ENCODE measurements at regions not wholly inside any gene's neighbourhood (a gene's known extent, or its start where the extent isn't known, plus 50 kb on each side); places are given as distances from the start of the nearest gene placed in this dataset.
"Not testable (repeated sequence)": the region's sequence is repeated elsewhere in the genome, so short reads cannot be mapped to it uniquely, and the experiment has no call there.

DNA sequence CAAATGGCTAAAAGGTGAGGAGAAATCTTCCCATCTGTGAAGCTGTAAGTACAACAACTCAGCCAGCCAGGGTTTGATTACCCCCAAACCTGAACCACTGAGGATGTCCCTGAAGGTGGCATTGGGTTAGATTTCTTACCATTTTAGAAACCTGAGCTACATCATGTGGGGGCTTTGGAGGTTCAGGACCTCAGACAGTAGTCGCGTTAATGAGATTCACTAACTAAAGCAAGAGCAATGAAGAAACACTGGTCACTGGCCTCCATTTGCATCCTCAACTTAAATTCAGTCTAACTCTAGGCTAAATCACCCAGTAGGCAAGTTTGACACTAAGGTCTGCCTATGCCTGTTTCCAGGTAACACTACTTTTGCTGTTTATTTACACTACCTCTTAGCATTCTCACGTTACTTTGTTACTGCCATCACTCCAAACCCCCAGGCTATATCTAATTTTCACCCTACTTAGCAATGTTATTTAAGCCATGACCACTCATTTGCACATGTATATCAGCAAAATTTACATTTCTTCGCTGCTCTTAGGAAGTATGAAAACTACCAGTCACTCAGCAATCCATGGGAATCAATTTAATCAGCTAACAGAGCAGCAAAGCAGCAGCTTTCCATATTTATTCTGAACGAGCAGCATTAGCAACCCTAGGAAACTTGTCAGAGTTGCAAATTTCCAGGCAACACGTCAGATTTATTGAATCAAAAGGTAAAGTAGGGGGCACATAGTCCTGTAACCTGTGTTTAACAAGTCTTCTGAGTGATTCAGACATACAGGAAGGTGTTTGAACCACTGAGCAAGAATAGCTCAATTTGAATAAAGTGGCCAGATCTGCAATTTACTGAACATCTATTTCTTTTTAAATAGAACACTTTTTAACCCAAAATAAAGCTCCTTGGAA is 788.4 kb upstream of the SORCS1 start:
- DNase-seq: no peak

DNA sequence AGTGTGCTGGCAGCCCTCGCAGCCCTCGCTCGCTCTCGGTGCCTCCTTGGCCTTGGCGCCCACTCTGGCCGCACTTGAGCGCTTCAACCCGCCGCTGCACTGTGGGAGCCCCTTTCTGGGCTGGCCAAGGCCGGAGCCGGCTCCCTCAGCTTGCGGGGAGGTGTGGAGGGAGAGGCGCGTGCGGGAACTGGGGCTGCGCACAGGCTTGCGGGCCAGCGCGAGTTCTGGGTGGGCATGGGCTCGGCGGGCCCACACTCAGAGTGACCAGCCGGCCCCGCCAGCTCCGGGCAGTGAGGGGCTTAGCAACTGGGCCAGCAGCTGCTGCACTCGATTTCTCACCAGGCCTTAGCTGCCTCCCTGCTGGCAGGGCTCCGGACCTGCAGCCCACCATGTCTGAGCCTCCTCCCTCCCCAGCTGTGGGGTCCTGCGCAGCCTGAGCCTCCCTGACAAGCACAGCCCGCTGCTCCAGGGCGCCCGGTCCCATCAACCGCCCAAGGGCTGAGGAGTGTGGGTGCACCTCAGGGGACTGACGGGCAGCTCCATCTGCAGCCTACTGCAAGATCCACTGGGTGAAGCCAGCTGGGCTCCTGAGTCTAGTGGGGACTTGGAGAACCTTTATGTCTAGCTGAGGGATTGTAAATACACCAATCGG is 786.0 kb upstream of the SORCS1 start:
- DNase-seq: not testable (repeated sequence)

DNA sequence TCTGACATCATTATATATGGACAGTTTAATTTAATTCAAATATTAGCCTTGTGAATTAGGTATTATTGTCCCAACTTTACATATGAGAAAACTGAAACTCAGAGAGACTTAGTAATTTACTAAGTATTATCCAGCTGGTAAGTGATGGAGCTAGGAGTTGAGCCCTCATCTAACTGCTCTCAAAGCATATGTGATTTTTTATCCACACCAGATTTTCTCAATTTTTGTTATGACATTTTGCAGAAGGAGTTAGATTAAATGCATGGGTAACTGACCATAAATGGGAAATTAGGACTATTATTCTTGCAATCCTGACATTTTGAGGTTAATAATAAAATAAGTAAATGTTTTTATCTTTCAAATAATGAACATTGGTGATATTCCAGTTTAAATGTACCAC is 778.3 kb upstream of the SORCS1 start:
- DNase-seq: no peak

DNA sequence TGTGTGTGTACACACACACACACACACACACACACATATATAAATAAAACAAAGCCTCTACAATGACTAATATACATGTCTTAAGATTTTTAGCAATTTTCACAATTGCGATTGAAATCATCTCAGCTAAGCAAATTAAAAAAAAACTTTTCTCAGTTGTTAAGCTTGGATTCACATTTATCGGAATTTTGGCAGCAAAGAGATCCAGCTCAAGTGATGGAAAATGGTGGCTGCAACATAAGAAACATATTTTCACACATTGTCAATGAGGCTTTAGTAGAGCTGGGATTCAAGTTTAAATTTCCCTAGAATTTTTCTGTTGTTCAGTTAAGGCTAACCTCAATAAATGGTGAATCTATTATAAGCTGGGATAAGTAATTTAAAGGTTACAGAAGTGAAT is 768.6 kb upstream of the SORCS1 start:
- no peak for DNase-seq

DNA sequence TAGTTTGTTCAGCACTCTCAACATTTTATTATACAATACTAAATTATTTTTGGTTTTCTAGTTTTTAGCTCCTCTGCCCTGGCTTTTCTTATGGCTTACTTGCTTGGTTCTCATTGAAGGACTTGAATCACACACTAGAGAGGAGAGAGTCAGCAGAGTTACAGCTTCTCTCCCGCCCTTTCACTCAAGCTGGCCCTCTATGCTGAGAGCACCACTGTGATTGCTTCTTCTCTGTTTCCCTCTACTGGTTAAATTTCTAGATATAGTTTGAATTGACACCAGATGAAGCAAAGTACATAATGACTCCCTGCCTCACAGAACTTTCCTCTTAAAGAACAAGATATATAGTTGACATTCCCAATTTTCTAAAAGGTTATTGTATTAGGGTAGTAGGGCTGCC is 767.3 kb upstream of the SORCS1 start:
- no peak for DNase-seq

DNA sequence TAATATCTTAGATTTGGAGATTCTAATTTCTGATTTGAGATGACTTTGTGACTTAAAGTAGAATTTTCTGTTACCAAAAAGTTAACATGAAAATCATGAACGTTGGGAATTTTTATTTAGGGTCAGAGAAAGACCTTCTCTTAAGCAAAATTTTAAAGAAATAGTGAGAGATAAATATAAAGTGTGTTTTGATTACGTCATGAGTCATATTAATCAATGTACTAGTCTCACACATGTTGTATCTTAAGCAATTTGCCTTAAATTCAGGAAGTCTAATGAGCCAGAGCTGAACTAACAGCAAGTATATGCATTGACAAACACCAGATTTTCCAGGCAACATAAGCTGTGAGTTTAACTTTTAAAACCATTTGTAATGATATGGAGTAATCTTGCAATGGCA is 765.5 kb upstream of the SORCS1 start:
- no peak for DNase-seq

DNA sequence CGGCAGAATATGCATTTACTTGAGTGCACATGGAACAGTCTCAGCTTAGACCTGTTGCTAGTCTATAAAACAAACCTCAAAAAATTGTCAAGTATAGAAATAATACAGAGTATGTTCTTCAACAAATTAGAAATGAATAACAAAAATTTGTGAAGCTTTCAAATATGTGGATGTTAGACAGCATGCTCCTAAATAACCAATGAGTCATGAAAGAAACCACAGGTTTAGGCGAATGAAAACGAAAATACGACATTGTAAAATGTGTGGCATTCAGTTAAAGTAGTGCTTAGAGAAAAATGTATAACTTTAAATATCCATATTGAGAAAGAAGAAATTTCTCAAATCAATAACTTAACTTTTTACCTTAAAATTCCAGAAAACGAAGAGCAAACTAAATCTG is 760.0 kb upstream of the SORCS1 start:
- DNase-seq: no peak

DNA sequence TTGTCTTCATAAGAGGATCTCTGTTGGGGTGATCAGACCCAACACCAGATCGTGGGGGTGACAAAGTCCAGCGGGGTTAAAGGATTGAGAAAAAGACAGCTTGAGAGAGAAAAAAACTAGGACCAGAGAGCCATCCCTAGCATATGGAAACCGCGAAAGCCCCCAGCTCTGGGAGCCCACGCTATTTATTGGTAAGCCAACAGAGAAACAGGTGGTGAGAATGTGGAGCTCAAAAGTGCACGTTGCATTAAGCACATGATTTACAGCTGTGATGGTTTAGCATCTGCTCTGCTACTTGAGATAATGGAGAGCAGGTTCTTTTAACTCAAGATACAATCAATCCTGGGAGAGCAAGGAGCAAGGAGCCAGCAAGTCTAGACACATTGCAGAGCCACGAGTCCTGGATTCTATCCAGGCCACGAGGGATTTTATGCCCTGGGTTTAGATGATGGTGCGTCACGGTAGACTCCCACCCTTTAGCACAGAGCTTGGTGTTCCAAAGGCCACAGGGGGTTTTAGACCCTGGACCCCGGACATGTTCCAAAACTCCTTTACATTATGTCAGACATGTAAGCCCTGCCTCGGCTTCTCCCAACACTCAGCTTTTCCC is 755.2 kb upstream of the SORCS1 start:
- no peak for DNase-seq

DNA sequence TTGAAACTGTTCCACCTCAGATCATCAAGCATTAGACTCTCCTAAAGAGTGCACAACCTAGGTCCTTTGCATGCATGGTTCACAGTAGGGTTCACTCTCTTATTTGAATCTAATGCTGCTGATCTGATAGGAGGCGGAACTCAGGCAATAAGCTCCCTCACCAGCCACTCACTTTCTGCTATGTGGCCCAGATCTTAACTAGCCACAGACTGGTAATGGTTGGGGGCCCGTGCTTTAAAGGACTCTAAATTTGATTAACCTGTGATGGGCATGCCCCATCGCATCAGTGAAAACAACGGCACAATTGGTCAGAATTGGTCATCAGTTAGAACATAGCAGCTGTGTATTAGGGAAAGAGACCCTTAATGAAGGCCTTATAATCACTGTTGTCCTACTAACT is 753.7 kb upstream of the SORCS1 start:
- no peak for DNase-seq

DNA sequence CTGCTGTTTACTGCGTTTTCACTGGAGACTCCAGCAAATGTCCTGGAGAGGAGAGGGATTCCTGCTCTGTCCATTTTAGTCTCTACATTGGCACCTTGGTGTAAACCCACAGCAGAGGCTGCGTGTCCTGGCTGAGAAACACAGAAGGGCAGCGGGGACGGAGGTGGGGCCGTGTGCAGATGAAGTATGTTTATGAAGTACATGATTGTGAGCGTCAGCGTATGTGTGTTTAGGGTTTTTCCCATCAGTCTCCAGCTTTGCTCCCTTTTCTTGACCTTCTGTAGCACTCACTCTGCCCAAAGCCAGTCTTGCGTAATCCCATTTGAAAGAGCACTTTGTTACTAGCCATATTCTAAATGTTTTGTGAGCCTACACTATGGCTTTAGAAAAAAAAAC is 750.7 kb upstream of the SORCS1 start:
- DNase-seq: no peak

DNA sequence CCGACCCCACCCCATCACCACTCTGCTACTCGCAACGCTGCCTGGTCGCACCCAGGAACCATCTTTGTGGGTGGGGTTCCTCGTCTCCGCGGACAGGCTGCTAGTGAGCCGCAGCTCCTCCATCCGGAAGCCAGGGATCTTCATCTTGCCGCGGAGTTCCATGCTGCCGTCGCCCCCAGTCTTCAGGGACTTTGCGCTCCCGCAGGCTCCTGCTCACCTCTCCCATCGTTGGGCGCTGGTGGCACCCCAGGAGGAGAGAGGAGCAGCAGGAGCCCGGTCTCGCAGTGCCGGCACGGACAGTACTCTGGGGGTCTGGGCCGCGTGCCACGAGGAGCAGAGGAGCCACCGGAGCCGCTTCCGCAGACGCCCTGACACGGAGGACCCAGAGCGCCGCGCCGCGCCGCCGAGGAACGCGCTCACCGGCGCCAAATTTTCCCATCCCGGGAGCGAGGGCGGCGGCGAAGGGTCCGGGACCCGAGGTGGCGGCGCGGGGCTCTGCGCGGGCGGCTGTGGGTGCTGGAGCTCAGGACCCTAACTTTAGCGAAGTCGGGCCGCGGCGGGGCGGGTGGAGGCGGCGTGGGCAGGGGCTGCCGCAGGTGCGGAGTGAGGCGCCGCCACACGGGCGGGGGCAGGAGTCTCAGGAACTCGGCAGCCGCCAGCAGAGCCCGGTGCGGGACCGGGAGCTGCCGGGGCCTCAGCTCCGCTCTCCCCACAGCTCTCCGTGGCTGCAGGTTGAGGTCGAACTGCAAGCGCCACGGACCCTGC is 750.1 kb upstream of the SORCS1 start:
- no peak for DNase-seq

DNA sequence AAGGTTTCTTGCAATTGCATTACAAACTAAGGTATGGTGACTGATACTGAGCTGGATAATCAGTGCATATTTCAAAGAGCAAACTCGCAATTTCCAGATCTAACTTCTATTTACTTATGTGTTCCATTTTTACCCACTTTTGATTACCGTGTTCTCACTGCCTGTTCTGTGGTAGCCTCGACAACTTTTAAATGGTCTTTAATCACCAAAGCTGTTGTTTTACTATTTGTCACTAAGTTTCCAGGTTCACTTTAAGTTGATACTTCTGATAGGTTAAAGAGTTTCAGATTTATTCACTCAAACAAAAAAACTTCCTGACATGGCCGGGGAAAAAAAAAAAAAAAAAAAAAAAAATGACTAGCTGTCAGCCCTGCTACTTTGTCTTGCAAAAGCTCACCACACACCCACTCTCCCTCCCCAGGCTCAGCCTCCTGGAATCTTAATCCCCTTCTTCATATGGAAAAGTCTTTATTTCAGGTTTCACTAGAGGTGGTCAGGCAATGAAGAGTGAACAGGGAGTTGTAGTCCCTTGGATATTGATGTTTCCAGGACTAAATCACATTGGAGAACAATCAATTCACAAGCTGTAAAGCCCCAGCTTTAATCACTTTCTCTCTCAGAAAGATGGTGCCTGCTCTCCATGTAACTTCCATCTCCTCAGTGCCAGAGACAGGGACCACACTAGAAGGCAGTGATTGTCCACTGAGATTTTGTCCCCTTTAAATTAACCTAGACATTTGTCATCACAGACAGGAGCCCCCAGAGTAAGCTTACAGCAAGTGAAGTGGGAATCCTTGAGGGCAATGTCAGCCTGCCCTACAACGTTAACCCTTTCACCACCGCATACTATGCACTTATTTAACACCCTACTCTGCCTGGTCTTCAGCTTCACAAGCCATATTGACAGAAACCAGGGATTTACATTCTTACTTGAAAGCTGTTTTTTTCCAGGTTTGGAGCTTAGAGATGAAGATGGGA is 749.1 kb upstream of the SORCS1 start:
- DNase-seq: no peak

DNA sequence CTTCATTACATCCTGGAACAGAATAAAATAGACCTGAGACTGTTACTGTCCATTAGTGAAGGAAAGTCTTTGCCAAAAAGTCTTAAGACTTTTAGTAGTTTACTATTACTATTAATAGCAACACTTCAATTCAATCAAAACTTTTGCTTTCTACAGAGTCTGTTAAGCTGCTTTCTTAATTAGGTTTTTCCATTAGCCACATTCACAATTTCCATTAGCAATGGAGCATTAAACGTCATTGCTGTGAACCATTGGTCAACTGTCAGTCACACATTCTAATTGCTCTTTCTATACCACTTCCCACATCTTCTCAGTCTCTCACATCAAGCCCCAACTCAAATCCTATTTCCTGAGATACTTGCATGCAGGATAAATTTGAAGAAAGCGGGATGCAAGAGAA is 736.6 kb upstream of the SORCS1 start:
- DNase-seq: no peak

DNA sequence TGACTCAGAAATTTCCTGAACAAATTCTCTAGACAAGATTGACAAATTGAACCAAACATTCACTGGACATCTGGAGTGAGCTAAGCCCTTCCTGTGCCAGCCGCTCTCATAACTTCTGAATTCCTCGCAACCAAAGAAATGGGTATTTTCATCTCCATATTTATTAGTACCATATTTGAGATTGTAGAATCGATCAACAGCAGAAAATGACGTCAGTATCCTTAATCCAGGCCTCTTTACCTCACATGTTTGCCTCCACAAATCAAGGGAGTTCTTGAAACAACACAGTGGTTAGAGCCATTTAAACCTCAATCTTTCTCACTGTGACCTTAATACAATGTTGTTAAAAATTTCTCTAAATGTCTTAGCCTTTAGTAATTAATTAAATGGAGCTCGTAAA is 735.6 kb upstream of the SORCS1 start:
- DNase-seq: no peak

DNA sequence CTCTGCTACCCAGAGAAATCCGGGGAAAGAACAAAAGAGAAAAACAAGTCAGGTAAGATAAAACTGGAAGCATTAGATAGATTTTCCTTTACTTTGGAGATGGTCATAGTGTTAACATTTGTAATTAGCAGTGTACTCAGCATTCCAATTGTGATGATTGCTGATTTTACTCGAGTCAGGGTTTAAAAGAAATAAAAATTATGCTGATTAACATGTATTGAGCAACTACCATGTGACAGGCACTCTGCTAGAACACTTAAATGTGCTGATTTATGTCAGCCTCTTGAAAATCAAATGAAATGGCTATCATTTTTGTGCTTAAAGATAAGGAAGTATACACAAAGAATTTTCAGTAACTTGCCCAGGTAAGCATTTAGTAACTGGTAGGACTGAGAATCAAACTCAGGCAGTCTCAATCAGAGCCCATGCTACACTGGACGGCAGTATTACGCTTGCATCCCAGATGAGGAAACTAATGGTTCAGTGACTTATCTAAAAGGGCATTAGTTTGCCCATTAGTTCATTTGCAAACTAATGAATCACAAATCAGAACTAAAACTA is 735.1 kb upstream of the SORCS1 start:
- DNase-seq: no peak

DNA sequence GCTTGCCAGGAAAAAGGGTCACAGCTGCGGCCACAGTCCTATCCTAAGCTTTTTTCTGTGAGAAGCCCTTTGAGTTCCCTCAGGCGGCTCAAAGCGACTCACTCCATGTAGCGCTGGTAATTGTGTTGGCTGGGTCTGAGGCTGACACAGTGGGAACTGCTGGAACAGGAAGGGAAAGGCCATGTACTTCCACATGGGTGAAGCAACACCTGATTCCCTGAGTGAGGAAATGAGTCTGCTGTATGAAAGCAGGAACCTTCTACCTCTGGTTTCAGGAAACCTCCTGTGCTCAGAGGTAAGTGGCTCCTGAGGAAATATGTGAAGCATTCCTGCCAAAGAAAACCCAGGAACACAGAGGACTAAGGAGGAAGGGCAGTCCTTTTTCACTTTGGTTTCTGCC is 734.6 kb upstream of the SORCS1 start:
- no peak for DNase-seq

DNA sequence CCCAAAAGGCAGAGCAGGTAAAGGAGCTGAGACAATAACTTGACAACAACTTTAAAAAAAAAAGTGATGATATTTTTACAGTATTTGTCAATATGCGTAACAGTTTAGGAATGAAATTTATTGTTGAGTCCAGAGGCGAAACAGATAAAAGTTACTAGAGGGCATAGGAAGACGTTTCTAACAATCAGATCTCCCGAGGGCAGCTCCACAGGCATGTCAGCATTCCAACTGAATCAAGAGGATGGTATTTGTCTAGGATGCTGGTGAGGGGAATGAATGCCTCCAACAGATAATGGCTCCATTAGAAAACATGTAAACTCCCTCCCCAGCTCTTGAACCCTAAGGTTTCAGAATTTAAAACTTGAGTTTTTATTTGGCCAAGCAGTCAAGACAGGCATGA is 733.9 kb upstream of the SORCS1 start:
- no peak for DNase-seq

DNA sequence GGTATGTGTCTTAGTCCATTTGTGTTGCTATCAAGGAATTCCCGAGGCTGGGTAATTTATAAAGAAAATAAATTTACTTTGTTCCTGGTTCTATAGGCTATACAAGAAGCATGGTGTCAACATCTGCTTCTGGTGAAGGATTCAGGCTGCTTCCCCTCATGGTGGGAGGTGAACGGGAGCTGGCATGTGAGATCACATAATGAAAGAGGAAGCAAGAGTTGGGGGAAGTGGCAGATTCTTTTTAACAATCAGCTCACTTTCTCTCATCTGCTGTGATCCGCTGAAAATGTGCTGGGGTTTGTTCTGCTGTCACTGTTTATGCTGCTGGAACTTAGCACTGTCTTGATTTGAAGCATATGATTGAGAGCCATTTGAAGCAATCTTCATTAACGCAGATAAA is 730.0 kb upstream of the SORCS1 start:
- DNase-seq: no peak

DNA sequence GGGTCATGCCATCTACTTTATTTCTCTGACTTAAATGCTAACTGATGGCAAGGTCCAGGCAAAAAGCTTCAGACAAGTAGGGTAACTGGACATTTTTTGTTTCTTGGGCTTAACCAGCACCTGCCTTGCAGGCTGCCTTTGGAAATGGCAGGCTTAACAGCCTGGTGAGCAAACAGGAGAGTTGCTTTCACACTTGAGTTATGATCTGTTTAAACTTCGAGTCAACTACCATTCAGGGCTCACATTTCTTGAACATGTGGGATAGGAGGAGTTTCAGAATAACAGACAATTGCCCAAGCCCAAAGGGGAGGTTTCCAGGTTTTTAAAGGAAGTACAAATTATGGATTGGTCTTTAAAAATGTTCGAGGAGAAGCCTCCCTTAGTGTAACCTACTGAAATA is 724.6 kb upstream of the SORCS1 start:
- DNase-seq: no peak

DNA sequence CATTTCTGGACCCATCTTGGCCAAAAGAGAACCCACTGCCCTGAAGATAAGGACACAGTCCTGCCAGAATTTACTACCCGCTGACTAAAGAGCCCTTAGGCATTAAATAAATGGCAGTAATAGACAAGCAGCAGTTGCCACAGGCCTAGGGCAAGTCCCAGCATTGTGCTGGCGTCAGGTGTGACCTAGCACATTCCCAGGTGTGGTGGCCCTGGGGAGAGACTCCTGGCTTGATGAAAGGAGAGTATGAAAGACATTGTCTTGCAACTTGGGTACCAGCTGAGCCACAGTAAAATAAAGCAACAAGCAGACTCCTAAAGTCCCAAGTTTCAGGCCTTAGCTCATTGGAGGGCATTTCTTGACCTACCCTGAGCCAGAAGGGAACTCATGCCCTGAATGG is 715.7 kb upstream of the SORCS1 start:
- no peak for DNase-seq

DNA sequence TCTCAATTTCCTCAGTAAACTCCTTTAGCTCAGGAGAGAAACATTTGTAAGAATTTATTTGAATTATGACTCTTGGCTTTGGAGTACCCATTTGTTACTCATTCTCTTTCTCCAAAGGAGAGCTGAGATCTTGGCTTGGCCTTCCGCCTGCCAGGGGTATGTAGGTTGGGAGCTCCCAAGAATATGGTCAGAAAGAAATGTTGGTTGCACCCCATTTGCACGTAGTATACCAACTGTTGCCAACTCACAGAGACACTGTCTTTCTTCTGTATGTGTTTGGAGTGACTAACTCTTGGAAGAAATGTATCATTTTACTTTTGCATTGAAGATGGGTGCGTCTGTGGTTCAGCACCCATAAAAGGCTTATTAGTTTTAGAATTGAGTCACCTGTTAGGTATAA is 708.5 kb upstream of the SORCS1 start:
- DNase-seq: no peak

DNA sequence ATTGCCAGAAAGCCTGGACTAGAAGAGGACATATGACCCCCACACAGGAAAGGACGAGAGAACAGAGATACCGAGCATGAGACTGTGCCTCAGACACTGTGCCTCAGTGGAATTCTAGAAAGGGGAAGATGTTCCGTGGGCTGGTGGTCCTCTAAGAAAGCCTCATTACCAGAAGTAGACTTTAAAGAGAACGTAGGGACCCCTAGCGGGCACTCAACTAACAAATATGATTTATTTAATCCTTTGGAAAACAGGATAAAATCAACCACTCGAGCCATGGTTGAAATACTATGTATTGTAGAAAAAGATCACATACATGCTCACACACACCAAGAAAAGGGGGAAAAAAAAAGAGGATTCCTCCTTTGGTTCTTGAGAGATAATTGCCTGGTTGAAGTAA is 701.2 kb upstream of the SORCS1 start:
- no peak for DNase-seq

Measured in NCI-H1417 (cell line).